Thyroid gland (tissue), 4 donors: ENCODE measurements at regions not wholly inside any gene's neighbourhood (a gene's known extent, or its start where the extent isn't known, plus 50 kb on each side); places are given as distances from the start of the nearest gene placed in this dataset.

ENCODE experiments used
- POLR2A ChIP-seq, 2 donors: fragments of 450-650 bp; IDR thresholded peaks; one replicate each; pipeline ENCODE4 v1.6.1; 2017; ENCODE audit warnings: antibody characterized with exemption in 2 of 2, mild to moderate bottlenecking in 2 of 2, moderate library complexity in 1 of 2
- TF ChIP-seq, protein P1 (sequence below), 6 experiments: fragments of 200-600 bp in 3 of 6; fragments of 450-650 bp in 3 of 6; sonication (generic) in 3 of 6; IDR thresholded peaks; one replicate each; pipeline ENCODE4 v1.5.1; 2016 to 2019; ENCODE audit warnings: antibody characterized with exemption in 6 of 6, mild to moderate bottlenecking in 2 of 6, inconsistent platforms in 1 of 6, moderate library complexity in 1 of 6

DNA sequence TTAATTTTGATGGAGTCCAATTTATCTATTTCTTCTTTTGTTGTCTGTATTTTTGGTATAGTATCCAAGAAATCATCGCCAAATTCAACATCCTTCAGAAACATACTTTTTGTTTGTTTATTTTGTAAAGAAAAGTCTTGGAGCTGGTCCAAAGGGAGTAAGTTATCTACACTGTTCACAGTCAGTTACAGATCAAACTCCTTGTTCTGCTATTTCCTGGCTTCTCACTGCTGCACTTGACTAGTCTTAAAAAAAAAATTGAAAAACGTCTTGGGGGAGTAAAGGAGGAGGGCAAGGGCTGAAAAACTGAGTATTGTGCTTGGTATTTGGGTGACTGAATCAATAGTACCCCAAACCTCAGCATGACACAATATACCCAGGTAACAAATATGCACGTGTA lies 105.6 kb downstream of the NFKBIZ start:
- TF ChIP-seq, protein P1, sequence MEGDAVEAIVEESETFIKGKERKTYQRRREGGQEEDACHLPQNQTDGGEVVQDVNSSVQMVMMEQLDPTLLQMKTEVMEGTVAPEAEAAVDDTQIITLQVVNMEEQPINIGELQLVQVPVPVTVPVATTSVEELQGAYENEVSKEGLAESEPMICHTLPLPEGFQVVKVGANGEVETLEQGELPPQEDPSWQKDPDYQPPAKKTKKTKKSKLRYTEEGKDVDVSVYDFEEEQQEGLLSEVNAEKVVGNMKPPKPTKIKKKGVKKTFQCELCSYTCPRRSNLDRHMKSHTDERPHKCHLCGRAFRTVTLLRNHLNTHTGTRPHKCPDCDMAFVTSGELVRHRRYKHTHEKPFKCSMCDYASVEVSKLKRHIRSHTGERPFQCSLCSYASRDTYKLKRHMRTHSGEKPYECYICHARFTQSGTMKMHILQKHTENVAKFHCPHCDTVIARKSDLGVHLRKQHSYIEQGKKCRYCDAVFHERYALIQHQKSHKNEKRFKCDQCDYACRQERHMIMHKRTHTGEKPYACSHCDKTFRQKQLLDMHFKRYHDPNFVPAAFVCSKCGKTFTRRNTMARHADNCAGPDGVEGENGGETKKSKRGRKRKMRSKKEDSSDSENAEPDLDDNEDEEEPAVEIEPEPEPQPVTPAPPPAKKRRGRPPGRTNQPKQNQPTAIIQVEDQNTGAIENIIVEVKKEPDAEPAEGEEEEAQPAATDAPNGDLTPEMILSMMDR (IDR thresholded peaks at IDR 0.05), result no peak
- TF ChIP-seq POLR2A (IDR thresholded peaks at IDR 0.05), result no peak
